ENCODE measurements at regions not wholly inside any gene's neighbourhood (a gene's known extent, or its start where the extent isn't known, plus 50 kb on each side); places are given as distances from the start of the nearest gene placed in this dataset.

- Histone ChIP-seq H3K9me3 (ENCODE audit: control insufficient read depth in 2 of 2, low read length in 2 of 2) (no peaks in the 10 kb centered on the region), H3K36me3 (ENCODE audit: control insufficient read depth, insufficient read depth, low read length) (no peaks in the 10 kb centered on the region), H3K27ac (ENCODE audit: insufficient read depth, low read length, poor library complexity, severe bottlenecking) (no peak overlapping the region), H3K4me1 (ENCODE audit: control insufficient read depth, insufficient read depth, low read length, poor library complexity, severe bottlenecking) (no peaks in the 10 kb centered on the region), H3K27me3 (ENCODE audit: control insufficient read depth, insufficient read depth, low read length) (peaks cover 15% of the 10 kb centered on the region), H3K4me3 (ENCODE audit: low read depth, low read length) (no peak overlapping the region)
- Mint-ChIP-seq H3K36me3 (no peaks in the 10 kb centered on the region), H3K4me1 (peaks cover 0 to 2% (median 0%) of the 10 kb centered on the region in 4 donors), H3K4me3 (no peak overlapping the region), H3K9me3 (peaks cover 0 to 1% (median 0%) of the 10 kb centered on the region in 7 donors), H3K27me3 (peaks cover 38% of the 10 kb centered on the region), H3K27ac (no peak overlapping the region)
- DNase-seq (no peak), ATAC-seq (ENCODE audit: low read depth in 2 of 2) (no peak)
These were observed 109.4 kb upstream of the E2F8 start for GRCh38 chr11:19350160-19350559.

- no peak for ATAC-seq (ENCODE audit: low read depth in 2 of 2)
- DNase-seq: no peak
- no peaks in the 10 kb centered on the region for H3K36me3 ChIP-seq (ENCODE audit: control insufficient read depth, insufficient read depth, low read length)
- H3K27ac Mint-ChIP-seq: no peak overlapping the region
- peaks cover 17% of the 10 kb centered on the region for H3K27me3 ChIP-seq (ENCODE audit: control insufficient read depth, insufficient read depth, low read length)
- peaks cover 0 to 2% (median 0%) of the 10 kb centered on the region in 4 donors for H3K4me1 Mint-ChIP-seq
- no peak overlapping the region for H3K4me3 Mint-ChIP-seq
- H3K9me3 Mint-ChIP-seq: peaks cover 0 to 1% (median 0%) of the 10 kb centered on the region in 7 donors
- H3K27me3 Mint-ChIP-seq: peaks cover 39% of the 10 kb centered on the region
- no peak overlapping the region for H3K4me3 ChIP-seq (ENCODE audit: low read depth, low read length)
- H3K36me3 Mint-ChIP-seq: no peaks in the 10 kb centered on the region
- no peaks in the 10 kb centered on the region for H3K4me1 ChIP-seq (ENCODE audit: control insufficient read depth, insufficient read depth, low read length, poor library complexity, severe bottlenecking)
- no peaks in the 10 kb centered on the region for H3K9me3 ChIP-seq (ENCODE audit: control insufficient read depth in 2 of 2, low read length in 2 of 2)
- H3K27ac ChIP-seq (ENCODE audit: insufficient read depth, low read length, poor library complexity, severe bottlenecking): no peak overlapping the region
These were observed 108.7 kb upstream of the E2F8 start for GRCh38 chr11:19349340-19350025.

- DNase-seq (no peak), ATAC-seq (ENCODE audit: low read depth in 2 of 2) (no peak)
- no peak overlapping the region for H3K27ac ChIP-seq (ENCODE audit: insufficient read depth, low read length, poor library complexity, severe bottlenecking)
- H3K4me1 ChIP-seq (ENCODE audit: control insufficient read depth, insufficient read depth, low read length, poor library complexity, severe bottlenecking): no peaks in the 10 kb centered on the region
- H3K36me3 ChIP-seq (ENCODE audit: control insufficient read depth, insufficient read depth, low read length): no peaks in the 10 kb centered on the region
- H3K9me3 Mint-ChIP-seq: peaks cover 0 to 1% (median 0%) of the 10 kb centered on the region in 7 donors
- no peak overlapping the region for H3K4me3 ChIP-seq (ENCODE audit: low read depth, low read length)
- no peaks in the 10 kb centered on the region for H3K36me3 Mint-ChIP-seq
- H3K4me3 Mint-ChIP-seq: no peak overlapping the region
- no peak overlapping the region for H3K27ac Mint-ChIP-seq
- peaks cover 0 to 2% (median 0%) of the 10 kb centered on the region in 4 donors for H3K4me1 Mint-ChIP-seq
- peaks cover 54% of the 10 kb centered on the region for H3K27me3 Mint-ChIP-seq
- peaks cover 27% of the 10 kb centered on the region for H3K27me3 ChIP-seq (ENCODE audit: control insufficient read depth, insufficient read depth, low read length)
- H3K9me3 ChIP-seq (ENCODE audit: control insufficient read depth in 2 of 2, low read length in 2 of 2): no peaks in the 10 kb centered on the region
These were observed 107.2 kb upstream of the E2F8 start for GRCh38 chr11:19347911-19348310.

GRCh38 chr11:19345848-19346681, 105.3 kb upstream of the E2F8 start:
- Histone ChIP-seq H3K27me3 (ENCODE audit: control insufficient read depth, insufficient read depth, low read length) (peaks cover 27% of the 10 kb centered on the region), H3K4me3 (ENCODE audit: low read depth, low read length) (no peak overlapping the region), H3K9me3 (ENCODE audit: control insufficient read depth in 2 of 2, low read length in 2 of 2) (no peaks in the 10 kb centered on the region), H3K4me1 (ENCODE audit: control insufficient read depth, insufficient read depth, low read length, poor library complexity, severe bottlenecking) (no peaks in the 10 kb centered on the region), H3K36me3 (ENCODE audit: control insufficient read depth, insufficient read depth, low read length) (no peaks in the 10 kb centered on the region), H3K27ac (ENCODE audit: insufficient read depth, low read length, poor library complexity, severe bottlenecking) (no peak overlapping the region)
- Mint-ChIP-seq H3K36me3 (no peaks in the 10 kb centered on the region), H3K27ac (no peak overlapping the region), H3K27me3 (peaks cover 56% of the 10 kb centered on the region), H3K9me3 (peaks cover 0 to 2% (median 0%) of the 10 kb centered on the region in 7 donors), H3K4me3 (no peak overlapping the region), H3K4me1 (peaks cover 0 to 2% (median 0%) of the 10 kb centered on the region in 4 donors)
- ATAC-seq (ENCODE audit: low read depth in 2 of 2) (no peak), DNase-seq (no peak)

GRCh38 chr11:19345519-19345847, 104.7 kb upstream of the E2F8 start:
- peaks cover 0 to 2% (median 0%) of the 10 kb centered on the region in 4 donors for H3K4me1 Mint-ChIP-seq
- DNase-seq: no peak
- H3K27me3 ChIP-seq (ENCODE audit: control insufficient read depth, insufficient read depth, low read length): peaks cover 27% of the 10 kb centered on the region

GRCh38 chr11:19344661-19345518, 104.1 kb upstream of the E2F8 start:
- Histone ChIP-seq H3K27ac (ENCODE audit: insufficient read depth, low read length, poor library complexity, severe bottlenecking) (no peak overlapping the region), H3K36me3 (ENCODE audit: control insufficient read depth, insufficient read depth, low read length) (no peaks in the 10 kb centered on the region), H3K4me3 (ENCODE audit: low read depth, low read length) (no peak overlapping the region), H3K9me3 (ENCODE audit: control insufficient read depth in 2 of 2, low read length in 2 of 2) (no peaks in the 10 kb centered on the region), H3K27me3 (ENCODE audit: control insufficient read depth, insufficient read depth, low read length) (peaks cover 27% of the 10 kb centered on the region), H3K4me1 (ENCODE audit: control insufficient read depth, insufficient read depth, low read length, poor library complexity, severe bottlenecking) (no peaks in the 10 kb centered on the region)
- H3K36me3 Mint-ChIP-seq: no peaks in the 10 kb centered on the region
- no peak overlapping the region for H3K4me3 Mint-ChIP-seq
- ATAC-seq (ENCODE audit: low read depth in 2 of 2): no peak
- no peak overlapping the region for H3K27ac Mint-ChIP-seq
- H3K4me1 Mint-ChIP-seq: peaks cover 0 to 2% (median 0%) of the 10 kb centered on the region in 4 donors
- peaks cover 55% of the 10 kb centered on the region for H3K27me3 Mint-ChIP-seq
- H3K9me3 Mint-ChIP-seq: peaks cover 0 to 2% (median 0%) of the 10 kb centered on the region in 7 donors
- DNase-seq: no peak

More at GRCh38 chr11:19345519-19345847, 104.7 kb upstream of the E2F8 start:
- Histone ChIP-seq H3K9me3 (ENCODE audit: control insufficient read depth in 2 of 2, low read length in 2 of 2) (no peaks in the 10 kb centered on the region), H3K4me1 (ENCODE audit: control insufficient read depth, insufficient read depth, low read length, poor library complexity, severe bottlenecking) (no peaks in the 10 kb centered on the region), H3K4me3 (ENCODE audit: low read depth, low read length) (no peak overlapping the region), H3K27ac (ENCODE audit: insufficient read depth, low read length, poor library complexity, severe bottlenecking) (no peak overlapping the region), H3K36me3 (ENCODE audit: control insufficient read depth, insufficient read depth, low read length) (no peaks in the 10 kb centered on the region)
- H3K9me3 Mint-ChIP-seq: peaks cover 0 to 2% (median 0%) of the 10 kb centered on the region in 7 donors
- H3K27ac Mint-ChIP-seq: no peak overlapping the region
- H3K4me3 Mint-ChIP-seq: no peak overlapping the region
- no peak for ATAC-seq (ENCODE audit: low read depth in 2 of 2)
- H3K27me3 Mint-ChIP-seq: peaks cover 55% of the 10 kb centered on the region
- H3K36me3 Mint-ChIP-seq: no peaks in the 10 kb centered on the region

GRCh38 chr11:19342036-19342435, 101.3 kb upstream of the E2F8 start:
- H3K27me3 Mint-ChIP-seq: peaks cover 51% of the 10 kb centered on the region
- H3K27ac Mint-ChIP-seq: no peak overlapping the region
- DNase-seq: no peak
- H3K4me3 Mint-ChIP-seq: no peak overlapping the region
- peaks cover 0 to 2% (median 0%) of the 10 kb centered on the region in 4 donors for H3K4me1 Mint-ChIP-seq
- H3K36me3 ChIP-seq (ENCODE audit: control insufficient read depth, insufficient read depth, low read length): no peaks in the 10 kb centered on the region
- H3K9me3 ChIP-seq (ENCODE audit: control insufficient read depth in 2 of 2, low read length in 2 of 2): no peaks in the 10 kb centered on the region
- H3K4me1 ChIP-seq (ENCODE audit: control insufficient read depth, insufficient read depth, low read length, poor library complexity, severe bottlenecking): no peaks in the 10 kb centered on the region
- H3K27ac ChIP-seq (ENCODE audit: insufficient read depth, low read length, poor library complexity, severe bottlenecking): no peak overlapping the region
- H3K27me3 ChIP-seq (ENCODE audit: control insufficient read depth, insufficient read depth, low read length): peaks cover 21% of the 10 kb centered on the region
- H3K36me3 Mint-ChIP-seq: no peaks in the 10 kb centered on the region
- peaks cover 0 to 2% (median 0%) of the 10 kb centered on the region in 7 donors for H3K9me3 Mint-ChIP-seq
- no peak for ATAC-seq (ENCODE audit: low read depth in 2 of 2)
- H3K4me3 ChIP-seq (ENCODE audit: low read depth, low read length): no peak overlapping the region
